HG02588 (cell line): ENCODE measurements at regions not wholly inside any gene's neighbourhood (a gene's known extent, or its start where the extent isn't known, plus 50 kb on each side); places are given as distances from the start of the nearest gene placed in this dataset.

Source experiments
- ATAC-seq: cut with Tn5 transposase; IDR thresholded peaks from one replicate; pipeline ENCODE4 v1.9.1; 2021; ENCODE audit warnings: mild to moderate bottlenecking, moderate library complexity; ENCODE audit not compliant: unreplicated experiment

GRCh38 chr2:18841248-18842150 lies 252.1 kb upstream of the NT5C1B start:
- ATAC-seq = no peak

- no peak for ATAC-seq
Observed at GRCh38 chr2:18837240-18837639, 247.9 kb upstream of the NT5C1B start.

- no peak for ATAC-seq
Observed at GRCh38 chr2:18836436-18836835, 247.1 kb upstream of the NT5C1B start.

- no peak for ATAC-seq
Observed at GRCh38 chr2:18835787-18836186, 246.4 kb upstream of the NT5C1B start.

GRCh38 chr2:18834341-18834740 lies 245.0 kb upstream of the NT5C1B start:
- ATAC-seq = no peak

GRCh38 chr2:18833941-18834340 lies 244.6 kb upstream of the NT5C1B start:
- ATAC-seq = no peak

GRCh38 chr2:18831916-18832510 lies 242.6 kb upstream of the NT5C1B start:
- ATAC-seq = no peak

GRCh38 chr2:18830962-18831361 lies 241.6 kb upstream of the NT5C1B start:
- ATAC-seq = no peak

GRCh38 chr2:18829976-18830375 lies 240.6 kb upstream of the NT5C1B start:
- no peak for ATAC-seq

GRCh38 chr2:18829251-18829902 lies 240.0 kb upstream of the NT5C1B start:
- no peak for ATAC-seq

GRCh38 chr2:18828296-18828695 lies 238.9 kb upstream of the NT5C1B start:
- no peak for ATAC-seq

GRCh38 chr2:18825838-18826237 lies 236.5 kb upstream of the NT5C1B start:
- no peak for ATAC-seq

GRCh38 chr2:18824915-18825314 lies 235.5 kb upstream of the NT5C1B start:
- ATAC-seq = no peak

- no peak for ATAC-seq
Observed at GRCh38 chr2:18824325-18824790, 235.0 kb upstream of the NT5C1B start.

GRCh38 chr2:18821431-18821830 lies 232.1 kb upstream of the NT5C1B start:
- no peak for ATAC-seq

- ATAC-seq = no peak
Observed at GRCh38 chr2:18820966-18821365, 231.6 kb upstream of the NT5C1B start.

- ATAC-seq = no peak
Observed at GRCh38 chr2:18819566-18819965, 230.2 kb upstream of the NT5C1B start.

- ATAC-seq = no peak
Observed at GRCh38 chr2:18814387-18814786, 225.0 kb upstream of the NT5C1B start.

GRCh38 chr2:18804536-18804935 lies 215.2 kb upstream of the NT5C1B start:
- no peak for ATAC-seq

GRCh38 chr2:18803141-18803939 lies 214.0 kb upstream of the NT5C1B start:
- no peak for ATAC-seq
